ENCODE measurements at regions not wholly inside any gene's neighbourhood (a gene's known extent, or its start where the extent isn't known, plus 50 kb on each side); places are given as distances from the start of the nearest gene placed in this dataset.
A peak's percentile ranks its signal among the peaks of the same experiment; 100 is the strongest.

GRCh38 chr2:20141806-20142205 is 83.1 kb downstream of the SDC1 start:
- no TSS peak for BruUV-seq (replicated peaks)

DNA sequence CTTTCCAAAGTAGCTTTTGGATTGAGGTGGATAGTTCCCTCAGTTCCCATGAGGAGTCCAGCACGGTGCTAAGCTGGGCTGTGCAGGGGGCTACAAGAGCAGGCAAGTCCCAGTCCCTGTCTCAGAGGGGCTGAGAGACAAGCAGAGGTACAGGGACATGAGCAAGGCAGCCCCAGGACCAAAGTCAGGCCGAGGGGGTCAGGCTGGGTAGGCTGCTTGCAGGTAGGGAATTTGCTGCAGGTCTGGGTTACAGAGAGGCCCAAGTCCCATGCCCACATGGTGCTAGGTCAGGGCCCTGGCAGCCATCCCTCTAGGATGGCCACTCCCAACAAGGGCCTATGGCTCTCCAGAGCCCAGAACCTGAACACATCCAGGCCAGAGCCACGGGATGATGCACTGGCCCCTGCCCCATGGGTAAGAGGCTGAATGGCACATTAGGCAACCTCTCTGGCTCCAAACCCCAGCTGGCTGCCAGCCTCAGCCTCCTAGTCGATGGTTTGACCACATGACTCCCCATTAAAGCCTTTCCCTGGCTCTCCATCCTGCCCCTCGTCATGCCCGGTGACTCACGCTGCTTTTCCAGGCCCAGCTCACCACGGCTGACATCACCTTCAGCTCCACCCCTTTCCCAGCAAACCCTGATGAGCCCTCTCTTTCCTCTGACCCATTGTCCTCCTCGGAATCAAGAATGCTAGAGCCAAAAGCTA is 83.7 kb downstream of the SDC1 start:
- BruUV-seq (replicated peaks) = no TSS peak
- Histone ChIP-seq H3K36me3 (ENCODE audit: control insufficient read depth, insufficient read depth, low read length) (no peaks in the 10 kb centered on the region), H3K27me3 (ENCODE audit: control insufficient read depth, insufficient read depth, low read length) (no peaks in the 10 kb centered on the region), H3K27ac (ENCODE audit: low read length) (no peak overlapping the region), H3K9me3 (ENCODE audit: control insufficient read depth, insufficient read depth, low read depth, low read length) (no peaks in the 10 kb centered on the region), H3K4me1 (ENCODE audit: control insufficient read depth, insufficient read depth, low read length) (no peaks in the 10 kb centered on the region), H3K4me3 (ENCODE audit: low read depth in 2 of 2, low read length in 2 of 2) (no peak overlapping the region)
- DNase-seq (ENCODE audit: low read depth, low spot score) (peak; percentile 67), ATAC-seq (peak; percentile 73)
- in situ Hi-C loops (cut with HindIII; ENCODE audit: low pct_unique_long_range_greater_than_20kb, low sequenced_read_pairs) = no loop called here
- ChIA-PET POLR2A (no interaction called here), CTCF (no interaction called here)
- TF ChIP-seq POLR2AphosphoS5 (IDR thresholded peaks at IDR 0.05; ENCODE audit: low read depth, low read length) (no peak), TCF7L2 (IDR thresholded peaks at IDR 0.05; ENCODE audit: low read depth, low read length) (no peak)
- intact Hi-C loops (cut with micrococcal nuclease; ENCODE audit: unreplicated experiment) = no loop called here

More at GRCh38 chr2:20141806-20142205, 83.1 kb downstream of the SDC1 start:
- ATAC-seq (no peak), DNase-seq (ENCODE audit: low read depth, low spot score) (no peak)
- in situ Hi-C loops (cut with HindIII; ENCODE audit: low pct_unique_long_range_greater_than_20kb, low sequenced_read_pairs) = no loop called here
- CTCF ChIA-PET = no interaction called here
- POLR2A ChIA-PET = no interaction called here
- no peak overlapping the region for H3K4me3 ChIP-seq (ENCODE audit: low read depth in 2 of 2, low read length in 2 of 2)
- no peaks in the 10 kb centered on the region for H3K9me3 ChIP-seq (ENCODE audit: control insufficient read depth, insufficient read depth, low read depth, low read length)
- intact Hi-C loops (cut with micrococcal nuclease; ENCODE audit: unreplicated experiment) = no loop called here
- no peak overlapping the region for H3K27ac ChIP-seq (ENCODE audit: low read length)
- no peaks in the 10 kb centered on the region for H3K36me3 ChIP-seq (ENCODE audit: control insufficient read depth, insufficient read depth, low read length)
- no peaks in the 10 kb centered on the region for H3K4me1 ChIP-seq (ENCODE audit: control insufficient read depth, insufficient read depth, low read length)
- no peaks in the 10 kb centered on the region for H3K27me3 ChIP-seq (ENCODE audit: control insufficient read depth, insufficient read depth, low read length)
- TF ChIP-seq, protein P1, sequence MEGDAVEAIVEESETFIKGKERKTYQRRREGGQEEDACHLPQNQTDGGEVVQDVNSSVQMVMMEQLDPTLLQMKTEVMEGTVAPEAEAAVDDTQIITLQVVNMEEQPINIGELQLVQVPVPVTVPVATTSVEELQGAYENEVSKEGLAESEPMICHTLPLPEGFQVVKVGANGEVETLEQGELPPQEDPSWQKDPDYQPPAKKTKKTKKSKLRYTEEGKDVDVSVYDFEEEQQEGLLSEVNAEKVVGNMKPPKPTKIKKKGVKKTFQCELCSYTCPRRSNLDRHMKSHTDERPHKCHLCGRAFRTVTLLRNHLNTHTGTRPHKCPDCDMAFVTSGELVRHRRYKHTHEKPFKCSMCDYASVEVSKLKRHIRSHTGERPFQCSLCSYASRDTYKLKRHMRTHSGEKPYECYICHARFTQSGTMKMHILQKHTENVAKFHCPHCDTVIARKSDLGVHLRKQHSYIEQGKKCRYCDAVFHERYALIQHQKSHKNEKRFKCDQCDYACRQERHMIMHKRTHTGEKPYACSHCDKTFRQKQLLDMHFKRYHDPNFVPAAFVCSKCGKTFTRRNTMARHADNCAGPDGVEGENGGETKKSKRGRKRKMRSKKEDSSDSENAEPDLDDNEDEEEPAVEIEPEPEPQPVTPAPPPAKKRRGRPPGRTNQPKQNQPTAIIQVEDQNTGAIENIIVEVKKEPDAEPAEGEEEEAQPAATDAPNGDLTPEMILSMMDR (IDR thresholded peaks at IDR 0.05) = no peak
- TF ChIP-seq POLR2AphosphoS5 (IDR thresholded peaks at IDR 0.05; ENCODE audit: low read depth, low read length) (no peak), TCF7L2 (IDR thresholded peaks at IDR 0.05; ENCODE audit: low read depth, low read length) (no peak), SIN3A (IDR thresholded peaks at IDR 0.05; ENCODE audit: borderline replicate concordance, insufficient read depth, low read depth, low read length) (no peak)
- TF ChIP-seq, protein P2, sequence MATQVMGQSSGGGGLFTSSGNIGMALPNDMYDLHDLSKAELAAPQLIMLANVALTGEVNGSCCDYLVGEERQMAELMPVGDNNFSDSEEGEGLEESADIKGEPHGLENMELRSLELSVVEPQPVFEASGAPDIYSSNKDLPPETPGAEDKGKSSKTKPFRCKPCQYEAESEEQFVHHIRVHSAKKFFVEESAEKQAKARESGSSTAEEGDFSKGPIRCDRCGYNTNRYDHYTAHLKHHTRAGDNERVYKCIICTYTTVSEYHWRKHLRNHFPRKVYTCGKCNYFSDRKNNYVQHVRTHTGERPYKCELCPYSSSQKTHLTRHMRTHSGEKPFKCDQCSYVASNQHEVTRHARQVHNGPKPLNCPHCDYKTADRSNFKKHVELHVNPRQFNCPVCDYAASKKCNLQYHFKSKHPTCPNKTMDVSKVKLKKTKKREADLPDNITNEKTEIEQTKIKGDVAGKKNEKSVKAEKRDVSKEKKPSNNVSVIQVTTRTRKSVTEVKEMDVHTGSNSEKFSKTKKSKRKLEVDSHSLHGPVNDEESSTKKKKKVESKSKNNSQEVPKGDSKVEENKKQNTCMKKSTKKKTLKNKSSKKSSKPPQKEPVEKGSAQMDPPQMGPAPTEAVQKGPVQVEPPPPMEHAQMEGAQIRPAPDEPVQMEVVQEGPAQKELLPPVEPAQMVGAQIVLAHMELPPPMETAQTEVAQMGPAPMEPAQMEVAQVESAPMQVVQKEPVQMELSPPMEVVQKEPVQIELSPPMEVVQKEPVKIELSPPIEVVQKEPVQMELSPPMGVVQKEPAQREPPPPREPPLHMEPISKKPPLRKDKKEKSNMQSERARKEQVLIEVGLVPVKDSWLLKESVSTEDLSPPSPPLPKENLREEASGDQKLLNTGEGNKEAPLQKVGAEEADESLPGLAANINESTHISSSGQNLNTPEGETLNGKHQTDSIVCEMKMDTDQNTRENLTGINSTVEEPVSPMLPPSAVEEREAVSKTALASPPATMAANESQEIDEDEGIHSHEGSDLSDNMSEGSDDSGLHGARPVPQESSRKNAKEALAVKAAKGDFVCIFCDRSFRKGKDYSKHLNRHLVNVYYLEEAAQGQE (IDR thresholded peaks at IDR 0.05; ENCODE audit: insufficient read depth in 1 of 2, low read depth in 2 of 2, low read length in 1 of 2) = no peak

DNA sequence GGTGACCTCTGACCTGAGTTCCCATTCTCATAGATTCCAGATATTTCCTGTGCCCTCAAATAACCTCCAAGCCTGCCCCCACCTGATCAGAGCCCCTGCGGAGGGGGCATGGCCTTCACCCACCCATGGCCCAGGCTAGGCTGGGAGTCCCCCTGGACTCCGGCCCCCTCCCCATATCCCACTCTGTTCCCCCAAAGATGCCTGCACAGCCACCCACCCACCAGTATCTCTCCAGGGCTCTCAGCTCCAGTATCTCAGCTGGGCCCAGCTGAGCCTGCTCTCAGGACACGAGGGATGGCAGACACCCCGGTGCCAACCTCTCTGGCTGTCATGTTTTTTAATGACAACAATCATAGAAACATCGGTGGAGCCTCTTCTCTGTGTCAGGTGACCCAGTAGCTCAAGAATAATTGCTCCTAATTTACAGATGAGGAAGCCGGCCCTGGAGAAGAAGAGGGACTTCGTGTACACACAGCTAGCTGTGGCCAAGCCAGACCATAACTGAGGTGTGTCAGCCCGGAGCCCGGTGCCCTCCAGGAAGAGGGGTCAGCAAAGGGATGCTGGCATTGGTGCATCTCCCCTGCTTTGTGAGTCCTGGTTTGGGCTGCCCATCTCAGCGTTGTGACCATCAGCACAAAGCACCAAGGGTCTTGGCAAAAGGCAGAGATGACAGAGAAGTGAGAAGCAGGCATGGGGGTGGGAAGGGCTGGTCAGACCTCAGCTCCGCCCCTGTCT is 84.4 kb downstream of the SDC1 start:
- no peaks in the 10 kb centered on the region for H3K9me3 ChIP-seq (ENCODE audit: control insufficient read depth, insufficient read depth, low read depth, low read length)
- H3K27me3 ChIP-seq (ENCODE audit: control insufficient read depth, insufficient read depth, low read length) = no peaks in the 10 kb centered on the region
- TF ChIP-seq SIN3A (IDR thresholded peaks at IDR 0.05; ENCODE audit: borderline replicate concordance, insufficient read depth, low read depth, low read length) (no peak), POLR2AphosphoS5 (IDR thresholded peaks at IDR 0.05; ENCODE audit: low read depth, low read length) (no peak), TCF7L2 (IDR thresholded peaks at IDR 0.05; ENCODE audit: low read depth, low read length) (no peak)
- TF ChIP-seq, protein P1 (IDR thresholded peaks at IDR 0.05) = no peak
- TF ChIP-seq, protein P2 (IDR thresholded peaks at IDR 0.05; ENCODE audit: insufficient read depth in 1 of 2, low read depth in 2 of 2, low read length in 1 of 2) = no peak
- H3K4me1 ChIP-seq (ENCODE audit: control insufficient read depth, insufficient read depth, low read length) = no peaks in the 10 kb centered on the region
- DNase-seq (ENCODE audit: low read depth, low spot score) = no peak
- CTCF ChIA-PET = no interaction called here
- no peaks in the 10 kb centered on the region for H3K36me3 ChIP-seq (ENCODE audit: control insufficient read depth, insufficient read depth, low read length)
- in situ Hi-C loops (cut with HindIII; ENCODE audit: low pct_unique_long_range_greater_than_20kb, low sequenced_read_pairs) = no loop called here
- no TSS peak for BruUV-seq (replicated peaks)
- no peak overlapping the region for H3K4me3 ChIP-seq (ENCODE audit: low read depth in 2 of 2, low read length in 2 of 2)
- intact Hi-C loops (cut with micrococcal nuclease; ENCODE audit: unreplicated experiment) = no loop called here
- POLR2A ChIA-PET = no interaction called here
- H3K27ac ChIP-seq (ENCODE audit: low read length) = no peak overlapping the region
- ATAC-seq = no peak; the same call in 1 of the 2 replicates
